ENCODE measurements at regions not wholly inside any gene's neighbourhood (a gene's known extent, or its start where the extent isn't known, plus 50 kb on each side); places are given as distances from the start of the nearest gene placed in this dataset.

- TF ChIP-seq ZNF548 (tag by site-specific recombination; IDR thresholded peaks at IDR 0.05), result no peak
- TF ChIP-seq SP2 (tag by site-specific recombination; IDR thresholded peaks at IDR 0.05), result no peak
- TF ChIP-seq KLF7 (tag by site-specific recombination; IDR thresholded peaks at IDR 0.05; ENCODE audit: borderline replicate concordance), result no peak
Measured at GRCh38 chr3:90136456-90137191, 1029.2 kb downstream of the EPHA3 start.

Data from HEK293 (cell line).